ENCODE measurements at regions not wholly inside any gene's neighbourhood (a gene's known extent, or its start where the extent isn't known, plus 50 kb on each side); places are given as distances from the start of the nearest gene placed in this dataset.

GRCh38 chr6:115720900-115721299, 339.8 kb downstream of the FRK start:
- no peak for DNase-seq
- intact Hi-C loops (cut with DNase I; ENCODE audit: low total_unique reads), result no loop called here
- Histone ChIP-seq H3K27me3 (no peaks in the 10 kb centered on the region), H3K4me1 (no peaks in the 10 kb centered on the region), H3K27ac (no peak overlapping the region), H3K9me3 (no peaks in the 10 kb centered on the region), H3K36me3 (no peaks in the 10 kb centered on the region), H3K4me3 (no peak overlapping the region)
- no peak for TF ChIP-seq CTCF (IDR thresholded peaks at IDR 0.05)

- intact Hi-C loops (cut with DNase I; ENCODE audit: low total_unique reads), result no loop called here
- DNase-seq, result no peak
- no peak for TF ChIP-seq CTCF (IDR thresholded peaks at IDR 0.05)
- Histone ChIP-seq H3K36me3 (no peaks in the 10 kb centered on the region), H3K4me3 (no peak overlapping the region), H3K27me3 (no peaks in the 10 kb centered on the region), H3K27ac (no peak overlapping the region), H3K4me1 (no peaks in the 10 kb centered on the region), H3K9me3 (no peaks in the 10 kb centered on the region)
Observed at GRCh38 chr6:115717472-115717871, 343.2 kb downstream of the FRK start.

- Histone ChIP-seq H3K36me3 (no peaks in the 10 kb centered on the region), H3K4me1 (no peaks in the 10 kb centered on the region), H3K27me3 (no peaks in the 10 kb centered on the region), H3K4me3 (no peak overlapping the region), H3K27ac (no peak overlapping the region), H3K9me3 (no peaks in the 10 kb centered on the region)
- TF ChIP-seq CTCF (IDR thresholded peaks at IDR 0.05), result no peak
- no peak for DNase-seq
- intact Hi-C loops (cut with DNase I; ENCODE audit: low total_unique reads), result no loop called here
Observed at GRCh38 chr6:115717062-115717461, 343.6 kb downstream of the FRK start.

- TF ChIP-seq CTCF (IDR thresholded peaks at IDR 0.05), result no peak
- no peak overlapping the region for H3K27ac ChIP-seq
- DNase-seq, result no peak
- H3K4me3 ChIP-seq, result no peak overlapping the region
- H3K27me3 ChIP-seq, result no peaks in the 10 kb centered on the region
- H3K36me3 ChIP-seq, result no peaks in the 10 kb centered on the region
- H3K9me3 ChIP-seq, result no peaks in the 10 kb centered on the region
- H3K4me1 ChIP-seq, result no peaks in the 10 kb centered on the region
- intact Hi-C loops (cut with DNase I; ENCODE audit: low total_unique reads), result no loop called here
Observed at GRCh38 chr6:115712291-115712961, 348.3 kb downstream of the FRK start.

GRCh38 chr6:115708850-115709249, 351.8 kb downstream of the FRK start:
- Histone ChIP-seq H3K4me3 (no peak overlapping the region), H3K27me3 (no peaks in the 10 kb centered on the region), H3K4me1 (no peaks in the 10 kb centered on the region), H3K9me3 (no peaks in the 10 kb centered on the region), H3K36me3 (no peaks in the 10 kb centered on the region), H3K27ac (no peak overlapping the region)
- TF ChIP-seq CTCF (IDR thresholded peaks at IDR 0.05), result no peak
- intact Hi-C loops (cut with DNase I; ENCODE audit: low total_unique reads), result no loop called here
- DNase-seq, result no peak

GRCh38 chr6:115706981-115707380, 353.7 kb downstream of the FRK start:
- Histone ChIP-seq H3K36me3 (no peaks in the 10 kb centered on the region), H3K4me3 (no peak overlapping the region), H3K27ac (no peak overlapping the region), H3K9me3 (peaks cover 0 to 9% (median 7%) of the 10 kb centered on the region in 3 donors), H3K4me1 (no peaks in the 10 kb centered on the region), H3K27me3 (no peaks in the 10 kb centered on the region)
- TF ChIP-seq CTCF (IDR thresholded peaks at IDR 0.05), result no peak
- no peak for DNase-seq
- intact Hi-C loops (cut with DNase I; ENCODE audit: low total_unique reads), result no loop called here
